HFFc6 (cell line): ENCODE measurements at regions not wholly inside any gene's neighbourhood (a gene's known extent, or its start where the extent isn't known, plus 50 kb on each side); places are given as distances from the start of the nearest gene placed in this dataset.
"Not testable (repeated sequence)": the region's sequence is repeated elsewhere in the genome, so short reads cannot be mapped to it uniquely, and the experiment has no call there.

Experiments
- DNase-seq: peaks from one replicate; pipeline ENCODE4 v3.0.0-alpha.2; 2018
- H3K27ac Mint-ChIP-seq: 2 replicates; pipeline ENCODE4 v1.8.0; 2020; ENCODE audit warnings: mild to moderate bottlenecking, mixed read lengths
- H3K27me3 Mint-ChIP-seq: 2 replicates; pipeline ENCODE4 v1.8.0; 2021; ENCODE audit warnings: mild to moderate bottlenecking, moderate library complexity, mixed read lengths; ENCODE audit not compliant: insufficient read depth
- H3K36me3 Mint-ChIP-seq: 2 replicates; pipeline ENCODE4 v1.8.0; 2021; ENCODE audit warnings: low read depth, mixed read lengths
- H3K4me1 Mint-ChIP-seq: 2 replicates; pipeline ENCODE4 v1.8.0; 2020; ENCODE audit warnings: low read depth, mixed read lengths
- H3K4me3 Mint-ChIP-seq: 2 replicates; pipeline ENCODE4 v1.8.0; 2020; ENCODE audit warnings: mild to moderate bottlenecking, moderate library complexity, mixed read lengths
- H3K9me3 Mint-ChIP-seq: 2 replicates; pipeline ENCODE4 v1.8.0; 2020; ENCODE audit warnings: mild to moderate bottlenecking, mixed read lengths
- TF ChIP-seq, protein P1 (sequence below): fragments of 200-600 bp; sonication (generic); IDR thresholded peaks from 2 replicates; pipeline ENCODE4 v1.5.0; 2021; ENCODE audit warnings: antibody characterized with exemption, mild to moderate bottlenecking

DNA sequence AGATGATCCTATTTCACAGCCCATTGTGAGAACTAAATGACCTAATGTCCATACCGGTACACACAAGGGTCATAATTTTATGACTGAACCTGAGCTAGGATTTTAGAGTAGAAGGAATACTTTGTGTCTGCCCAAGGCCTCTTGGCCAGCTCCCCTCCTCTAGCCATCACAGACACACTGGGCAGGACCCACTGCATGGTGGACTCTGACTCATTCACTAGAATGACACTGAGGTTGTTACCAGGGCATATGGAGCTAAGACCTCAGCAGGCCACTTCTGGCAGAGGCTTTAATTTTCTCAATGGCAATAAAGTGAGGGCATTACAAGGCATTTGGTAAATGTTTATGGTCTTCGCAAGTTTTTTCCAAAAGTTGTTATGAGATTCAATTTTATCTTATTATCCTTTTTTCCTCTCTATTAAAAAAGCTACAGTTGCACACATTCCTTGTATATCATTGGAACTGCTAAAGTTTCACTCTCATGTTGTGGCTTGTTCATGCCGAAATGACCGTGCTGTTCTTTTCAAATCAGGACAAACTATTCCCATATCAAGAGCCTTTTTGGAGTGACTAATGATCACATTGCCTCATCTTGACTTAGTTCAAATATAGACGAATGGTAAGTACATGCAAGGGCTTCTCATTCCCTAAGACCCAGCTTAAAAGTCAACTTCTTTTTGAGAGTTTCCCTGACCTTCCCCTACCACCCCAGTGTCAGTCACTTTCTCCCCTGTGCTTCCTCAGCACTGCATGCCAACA lies 595.7 kb downstream of the ACTL7B start:
- Mint-ChIP-seq H3K36me3 (no peaks in the 10 kb centered on the region), H3K27me3 (peaks cover 5% of the 10 kb centered on the region), H3K4me3 (no peak overlapping the region), H3K4me1 (no peaks in the 10 kb centered on the region), H3K27ac (no peak overlapping the region), H3K9me3 (no peaks in the 10 kb centered on the region)
- TF ChIP-seq, protein P1, sequence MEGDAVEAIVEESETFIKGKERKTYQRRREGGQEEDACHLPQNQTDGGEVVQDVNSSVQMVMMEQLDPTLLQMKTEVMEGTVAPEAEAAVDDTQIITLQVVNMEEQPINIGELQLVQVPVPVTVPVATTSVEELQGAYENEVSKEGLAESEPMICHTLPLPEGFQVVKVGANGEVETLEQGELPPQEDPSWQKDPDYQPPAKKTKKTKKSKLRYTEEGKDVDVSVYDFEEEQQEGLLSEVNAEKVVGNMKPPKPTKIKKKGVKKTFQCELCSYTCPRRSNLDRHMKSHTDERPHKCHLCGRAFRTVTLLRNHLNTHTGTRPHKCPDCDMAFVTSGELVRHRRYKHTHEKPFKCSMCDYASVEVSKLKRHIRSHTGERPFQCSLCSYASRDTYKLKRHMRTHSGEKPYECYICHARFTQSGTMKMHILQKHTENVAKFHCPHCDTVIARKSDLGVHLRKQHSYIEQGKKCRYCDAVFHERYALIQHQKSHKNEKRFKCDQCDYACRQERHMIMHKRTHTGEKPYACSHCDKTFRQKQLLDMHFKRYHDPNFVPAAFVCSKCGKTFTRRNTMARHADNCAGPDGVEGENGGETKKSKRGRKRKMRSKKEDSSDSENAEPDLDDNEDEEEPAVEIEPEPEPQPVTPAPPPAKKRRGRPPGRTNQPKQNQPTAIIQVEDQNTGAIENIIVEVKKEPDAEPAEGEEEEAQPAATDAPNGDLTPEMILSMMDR, result no peak
- no peak for DNase-seq

DNA sequence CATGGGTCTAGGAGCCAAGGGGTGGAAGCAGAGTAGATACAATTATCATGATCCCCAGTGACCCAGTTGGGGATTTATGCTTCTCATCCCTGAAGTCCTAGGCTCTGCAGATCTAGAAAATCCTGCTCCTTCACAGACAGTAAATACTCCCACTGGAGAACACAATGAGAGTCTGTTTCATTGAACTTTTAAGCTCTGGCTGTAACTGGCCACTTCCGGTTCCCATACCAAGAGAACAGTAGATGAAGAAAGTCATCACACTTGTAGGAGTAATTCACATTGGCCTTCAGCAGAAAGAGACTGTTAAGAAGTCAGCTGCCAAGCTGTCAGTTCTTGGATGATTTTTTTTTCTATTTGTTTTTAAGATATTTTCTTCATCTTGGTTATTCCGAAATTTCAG lies 597.1 kb downstream of the ACTL7B start:
- no peak overlapping the region for H3K27ac Mint-ChIP-seq
- no peaks in the 10 kb centered on the region for H3K4me1 Mint-ChIP-seq
- H3K36me3 Mint-ChIP-seq, result no peaks in the 10 kb centered on the region
- no peak for DNase-seq
- TF ChIP-seq, protein P1, result no peak
- peaks cover 5% of the 10 kb centered on the region for H3K27me3 Mint-ChIP-seq
- H3K4me3 Mint-ChIP-seq, result no peak overlapping the region
- no peaks in the 10 kb centered on the region; the same call in 1 of the 2 replicates for H3K9me3 Mint-ChIP-seq

DNA sequence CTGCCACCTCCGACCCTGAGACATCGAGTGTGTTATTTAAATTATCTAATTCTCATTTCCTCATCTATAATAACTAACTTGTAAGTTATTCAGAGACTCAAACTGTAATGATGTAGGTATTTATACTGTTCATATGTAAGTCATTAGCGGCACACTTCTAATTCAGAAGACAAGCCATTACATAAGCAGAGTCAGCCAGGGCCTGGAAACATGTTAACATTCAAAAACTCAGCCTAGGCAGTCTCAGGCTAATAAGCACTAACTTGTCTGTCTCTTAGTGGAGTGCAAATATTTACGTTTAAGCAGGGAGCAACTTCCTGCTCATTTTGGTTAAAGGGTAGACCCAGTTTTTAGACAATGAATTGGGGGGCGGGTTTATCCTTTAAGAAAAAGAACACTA lies 598.4 kb downstream of the ACTL7B start:
- peaks cover 3% of the 10 kb centered on the region; the same call in 1 of the 2 replicates for H3K27me3 Mint-ChIP-seq
- no peaks in the 10 kb centered on the region; the same call in 1 of the 2 replicates for H3K9me3 Mint-ChIP-seq
- H3K4me1 Mint-ChIP-seq, result no peaks in the 10 kb centered on the region
- H3K27ac Mint-ChIP-seq, result no peak overlapping the region
- H3K4me3 Mint-ChIP-seq, result no peak overlapping the region
- TF ChIP-seq, protein P1, result no peak
- no peak for DNase-seq
- no peaks in the 10 kb centered on the region for H3K36me3 Mint-ChIP-seq

DNA sequence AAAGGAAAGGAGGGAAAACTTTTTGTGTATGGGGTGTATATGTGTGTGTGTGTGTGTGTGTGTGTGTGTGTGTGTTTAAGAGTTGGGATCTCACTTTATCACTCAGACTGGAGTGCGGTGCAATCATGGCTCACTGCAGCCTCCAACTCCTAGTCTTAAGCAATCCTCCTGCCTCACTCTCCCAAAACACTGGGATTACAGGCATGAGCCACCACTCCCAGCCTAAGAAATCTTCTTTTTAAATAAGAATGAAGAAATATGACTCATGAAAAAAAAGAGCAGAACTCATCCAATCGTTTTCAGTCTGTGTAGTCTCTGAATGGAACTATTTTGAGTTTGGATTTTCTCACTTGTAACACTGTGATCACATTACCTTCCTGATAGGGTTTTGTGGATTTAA lies 601.5 kb downstream of the ACTL7B start:
- no peaks in the 10 kb centered on the region; the same call in 1 of the 2 replicates for H3K9me3 Mint-ChIP-seq
- TF ChIP-seq, protein P1, result no peak
- no peaks in the 10 kb centered on the region for H3K4me1 Mint-ChIP-seq
- H3K4me3 Mint-ChIP-seq, result no peak overlapping the region
- no peak overlapping the region for H3K27ac Mint-ChIP-seq
- no peaks in the 10 kb centered on the region for H3K36me3 Mint-ChIP-seq
- no peak for DNase-seq
- H3K27me3 Mint-ChIP-seq, result peaks cover 1% of the 10 kb centered on the region; the same call in 1 of the 2 replicates

DNA sequence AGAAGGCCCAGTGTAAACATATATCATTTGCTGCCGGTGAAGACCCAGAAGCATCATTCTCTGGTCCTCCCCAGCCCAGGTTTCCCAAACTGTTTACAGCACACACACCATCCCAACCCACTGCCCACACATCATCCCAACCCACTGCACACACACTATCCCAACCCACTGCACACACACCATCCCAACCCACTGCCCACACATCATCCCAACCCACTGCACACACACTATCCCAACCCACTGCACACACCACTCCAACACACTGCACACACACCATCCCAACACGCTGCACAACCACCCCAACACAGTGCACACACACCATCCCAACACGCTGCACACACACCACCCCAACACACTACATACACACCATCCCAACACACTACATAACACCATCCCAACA lies 608.4 kb downstream of the ACTL7B start:
- not testable (repeated sequence) for H3K4me1 Mint-ChIP-seq, H3K27ac Mint-ChIP-seq, H3K9me3 Mint-ChIP-seq, H3K4me3 Mint-ChIP-seq, DNase-seq, H3K27me3 Mint-ChIP-seq, H3K36me3 Mint-ChIP-seq

DNA sequence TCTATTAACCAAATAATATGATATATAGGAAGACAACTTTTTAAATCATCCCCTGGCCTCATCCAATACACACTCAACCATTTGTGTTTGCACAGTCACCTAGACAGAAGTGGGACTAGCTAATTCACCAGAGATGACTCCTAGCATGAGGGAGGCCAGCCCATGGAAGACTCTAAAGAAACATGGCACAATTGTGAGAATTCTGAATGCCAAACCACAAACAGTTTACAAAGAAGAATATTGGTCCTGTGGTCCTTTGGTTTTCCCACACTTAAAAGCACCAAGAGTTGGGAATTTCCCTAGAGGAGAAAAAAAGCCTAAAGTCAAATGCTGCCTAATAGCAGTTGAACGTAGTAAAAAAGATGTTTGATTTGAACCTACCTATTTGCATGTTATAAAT lies 609.9 kb downstream of the ACTL7B start:
- no peaks in the 10 kb centered on the region for H3K27me3 Mint-ChIP-seq
- DNase-seq, result no peak
- no peaks in the 10 kb centered on the region for H3K36me3 Mint-ChIP-seq
- H3K4me3 Mint-ChIP-seq, result no peak overlapping the region
- no peaks in the 10 kb centered on the region for H3K9me3 Mint-ChIP-seq
- H3K4me1 Mint-ChIP-seq, result no peaks in the 10 kb centered on the region
- TF ChIP-seq, protein P1, result no peak
- H3K27ac Mint-ChIP-seq, result no peak overlapping the region
